Tibial artery (tissue), 4 donors: ENCODE measurements at regions not wholly inside any gene's neighbourhood (a gene's known extent, or its start where the extent isn't known, plus 50 kb on each side); places are given as distances from the start of the nearest gene placed in this dataset.

Source experiments
- DNase-seq, 2 donors: peaks; one replicate each; pipeline ENCODE4 v3.0.0-alpha.2; 2019
- H3K27ac ChIP-seq, 2 donors: fragments of 200-600 bp; sonication (generic) in 1 of 2; 1 replicate in 1 of 2; 2 replicates in 1 of 2; pipeline ENCODE4 v1.5.1; 2018 to 2019; ENCODE audit warnings: mild to moderate bottlenecking in 1 of 2
- H3K27me3 ChIP-seq, 2 donors: fragments of 200-600 bp; sonication (generic) in 1 of 2; one replicate each; pipeline versions ENCODE4 v1.5.1 to v1.6.0; 2016 to 2019
- H3K36me3 ChIP-seq, 3 donors: fragments of 200-600 bp; sonication (generic) in 2 of 3; one replicate each; pipeline ENCODE4 v1.5.1; 2016 to 2019; ENCODE audit warnings: mild to moderate bottlenecking in 2 of 3
- H3K4me1 ChIP-seq, 4 donors: fragments of 200-600 bp; sonication (generic) in 2 of 4; 1 replicate in 3 of 4; 2 replicates in 1 of 4; pipeline ENCODE4 v1.5.1; 2016 to 2019
- H3K4me3 ChIP-seq, 2 donors: fragments of 200-600 bp; sonication (generic) in 1 of 2; 1 replicate in 1 of 2; 2 replicates in 1 of 2; pipeline ENCODE4 v1.5.1; 2018 to 2019; ENCODE audit warnings: mild to moderate bottlenecking in 2 of 2
- H3K9me3 ChIP-seq, 3 donors: fragments of 200-600 bp; sonication (generic) in 1 of 3; one replicate each; pipeline ENCODE4 v1.5.1; 2016 to 2019
- intact Hi-C: fragments of 100-400 bp; cut with DNase I; formaldehyde crosslinking; loops from one replicate; pipeline ENCODE4 v1.15.0; 2023; ENCODE audit warnings: low total_unique reads
- TF ChIP-seq, protein P1 (sequence below), 2 experiments: fragments of 200-600 bp in 1 of 2; fragments of 450-650 bp in 1 of 2; IDR thresholded peaks; one replicate each; pipeline ENCODE4 v1.5.1; 2017 to 2019; ENCODE audit warnings: antibody characterized with exemption in 2 of 2, mild to moderate bottlenecking in 1 of 2, moderate library complexity in 1 of 2

DNA sequence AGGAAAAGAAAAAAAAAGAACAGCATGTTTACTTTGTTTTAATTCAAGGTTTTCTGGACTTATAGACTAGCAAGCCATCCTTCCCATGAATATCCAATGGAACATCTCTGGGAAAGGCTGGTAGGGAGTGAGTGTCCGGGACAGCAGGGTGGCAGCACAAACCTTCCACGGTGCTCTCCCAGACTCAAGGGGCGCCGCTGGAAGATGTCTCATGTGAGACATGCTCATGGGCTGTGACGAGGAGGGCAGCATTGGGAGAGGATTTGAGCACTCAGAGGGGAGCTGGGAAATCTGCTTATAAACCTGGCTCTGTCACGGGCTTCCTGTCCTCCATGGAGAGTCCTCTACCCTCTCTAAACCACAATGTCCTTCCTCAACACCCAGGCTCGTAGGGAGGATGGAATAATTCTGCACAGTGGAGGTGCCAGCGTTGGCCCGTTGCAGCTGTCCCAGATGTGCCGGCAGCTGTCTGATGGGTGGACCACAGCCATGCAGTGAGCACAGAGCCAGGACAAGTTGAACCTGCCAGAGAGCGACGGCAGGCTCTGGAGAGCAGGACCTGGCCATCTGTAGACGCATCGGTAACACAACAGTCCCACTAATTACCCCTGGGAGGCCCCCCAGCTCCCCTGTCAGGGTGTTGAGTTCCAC is 100.1 kb upstream of the IGSF21 start:
- H3K36me3 ChIP-seq = no peaks in the 10 kb centered on the region
- H3K4me3 ChIP-seq = no peak overlapping the region
- no peak for DNase-seq
- no peaks in the 10 kb centered on the region for H3K9me3 ChIP-seq
- intact Hi-C loops = no loop called here
- H3K27ac ChIP-seq = no peak overlapping the region
- H3K4me1 ChIP-seq = no peaks in the 10 kb centered on the region
- H3K27me3 ChIP-seq = peaks cover 0 to 85% of the 10 kb centered on the region in 2 donors
- TF ChIP-seq, protein P1, sequence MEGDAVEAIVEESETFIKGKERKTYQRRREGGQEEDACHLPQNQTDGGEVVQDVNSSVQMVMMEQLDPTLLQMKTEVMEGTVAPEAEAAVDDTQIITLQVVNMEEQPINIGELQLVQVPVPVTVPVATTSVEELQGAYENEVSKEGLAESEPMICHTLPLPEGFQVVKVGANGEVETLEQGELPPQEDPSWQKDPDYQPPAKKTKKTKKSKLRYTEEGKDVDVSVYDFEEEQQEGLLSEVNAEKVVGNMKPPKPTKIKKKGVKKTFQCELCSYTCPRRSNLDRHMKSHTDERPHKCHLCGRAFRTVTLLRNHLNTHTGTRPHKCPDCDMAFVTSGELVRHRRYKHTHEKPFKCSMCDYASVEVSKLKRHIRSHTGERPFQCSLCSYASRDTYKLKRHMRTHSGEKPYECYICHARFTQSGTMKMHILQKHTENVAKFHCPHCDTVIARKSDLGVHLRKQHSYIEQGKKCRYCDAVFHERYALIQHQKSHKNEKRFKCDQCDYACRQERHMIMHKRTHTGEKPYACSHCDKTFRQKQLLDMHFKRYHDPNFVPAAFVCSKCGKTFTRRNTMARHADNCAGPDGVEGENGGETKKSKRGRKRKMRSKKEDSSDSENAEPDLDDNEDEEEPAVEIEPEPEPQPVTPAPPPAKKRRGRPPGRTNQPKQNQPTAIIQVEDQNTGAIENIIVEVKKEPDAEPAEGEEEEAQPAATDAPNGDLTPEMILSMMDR (IDR thresholded peaks at IDR 0.05) = no peak

DNA sequence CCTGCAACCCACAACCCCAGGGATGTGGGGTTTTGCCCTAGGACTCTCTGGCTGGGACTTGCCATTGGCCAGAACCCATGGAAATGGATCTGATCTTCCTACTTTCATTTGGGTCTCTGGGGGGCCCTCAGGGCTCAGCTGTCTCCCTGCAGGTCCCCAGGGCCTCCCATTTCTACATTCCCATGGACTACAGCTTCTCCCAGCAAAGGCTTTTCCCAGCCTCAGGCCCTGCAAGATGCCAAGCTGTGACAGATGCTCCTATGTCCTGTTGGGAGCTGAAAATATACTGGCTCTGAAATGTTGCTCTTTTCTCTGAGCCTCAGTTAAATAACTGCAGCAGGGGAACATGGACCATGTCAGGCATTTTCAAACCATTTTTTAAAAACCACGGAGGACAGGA is 99.5 kb upstream of the IGSF21 start:
- Histone ChIP-seq H3K36me3 (no peaks in the 10 kb centered on the region), H3K4me3 (no peak overlapping the region), H3K9me3 (no peaks in the 10 kb centered on the region), H3K4me1 (no peaks in the 10 kb centered on the region), H3K27me3 (peaks cover 0 to 84% of the 10 kb centered on the region in 2 donors), H3K27ac (no peak overlapping the region)
- intact Hi-C loops = no loop called here
- TF ChIP-seq, protein P1 (IDR thresholded peaks at IDR 0.05) = no peak
- DNase-seq = no peak

DNA sequence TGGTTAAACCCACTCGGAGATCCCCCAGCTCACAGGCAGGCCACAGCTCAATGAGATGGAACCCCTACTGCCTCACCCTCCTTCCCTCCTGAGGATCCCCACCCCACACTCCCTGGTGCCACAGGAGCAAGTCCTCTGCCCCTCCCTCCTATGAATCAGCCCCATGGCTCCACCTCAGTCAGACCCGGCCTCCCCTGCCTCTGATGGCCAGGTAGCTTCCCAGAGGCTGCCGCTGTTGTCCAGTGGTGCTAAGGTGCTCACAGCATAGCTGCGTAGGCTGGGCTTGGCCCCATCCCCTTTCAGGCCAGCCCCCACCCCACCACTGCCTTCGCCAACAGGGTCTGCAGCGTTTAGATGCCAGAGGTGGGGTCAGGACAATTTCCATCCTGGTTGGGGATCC is 98.5 kb upstream of the IGSF21 start:
- TF ChIP-seq, protein P1 (IDR thresholded peaks at IDR 0.05) = no peak

DNA sequence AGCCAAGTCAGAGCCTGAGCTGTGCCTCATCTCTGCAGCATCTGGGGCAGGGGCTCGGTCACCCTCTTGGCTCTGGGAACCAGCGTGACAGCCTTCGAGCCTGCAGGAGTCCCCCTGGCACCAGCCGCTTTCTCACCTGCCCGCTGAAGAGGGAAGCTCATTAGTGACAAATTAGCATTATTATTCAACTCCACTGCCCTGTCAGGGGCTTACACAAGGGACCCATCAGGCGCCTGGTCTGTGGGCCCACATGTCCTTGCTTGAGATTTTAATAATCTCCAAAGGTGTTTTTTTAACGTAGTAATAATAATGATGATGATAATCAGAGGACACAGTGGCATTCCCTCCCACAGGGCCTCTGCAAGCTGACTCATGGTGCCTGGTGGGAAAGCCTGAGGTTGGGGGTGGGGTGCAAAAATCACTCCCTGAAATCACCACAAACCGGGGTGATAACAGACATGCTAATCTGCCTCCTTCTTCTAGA is 98.1 kb upstream of the IGSF21 start:
- no peak overlapping the region for H3K27ac ChIP-seq
- H3K4me3 ChIP-seq = no peak overlapping the region
- H3K9me3 ChIP-seq = no peaks in the 10 kb centered on the region
- no peaks in the 10 kb centered on the region for H3K4me1 ChIP-seq
- no peak for DNase-seq
- intact Hi-C loops = no loop called here
- TF ChIP-seq, protein P1 (IDR thresholded peaks at IDR 0.05) = no peak
- peaks cover 0 to 85% of the 10 kb centered on the region in 2 donors for H3K27me3 ChIP-seq
- H3K36me3 ChIP-seq = no peaks in the 10 kb centered on the region

More for the DNA sequence above, 98.5 kb upstream of the IGSF21 start:
- H3K36me3 ChIP-seq = no peaks in the 10 kb centered on the region
- no peaks in the 10 kb centered on the region for H3K9me3 ChIP-seq
- intact Hi-C loops = no loop called here
- H3K27ac ChIP-seq = no peak overlapping the region
- no peaks in the 10 kb centered on the region for H3K4me1 ChIP-seq
- DNase-seq = no peak
- no peak overlapping the region for H3K4me3 ChIP-seq
- peaks cover 0 to 85% of the 10 kb centered on the region in 2 donors for H3K27me3 ChIP-seq

DNA sequence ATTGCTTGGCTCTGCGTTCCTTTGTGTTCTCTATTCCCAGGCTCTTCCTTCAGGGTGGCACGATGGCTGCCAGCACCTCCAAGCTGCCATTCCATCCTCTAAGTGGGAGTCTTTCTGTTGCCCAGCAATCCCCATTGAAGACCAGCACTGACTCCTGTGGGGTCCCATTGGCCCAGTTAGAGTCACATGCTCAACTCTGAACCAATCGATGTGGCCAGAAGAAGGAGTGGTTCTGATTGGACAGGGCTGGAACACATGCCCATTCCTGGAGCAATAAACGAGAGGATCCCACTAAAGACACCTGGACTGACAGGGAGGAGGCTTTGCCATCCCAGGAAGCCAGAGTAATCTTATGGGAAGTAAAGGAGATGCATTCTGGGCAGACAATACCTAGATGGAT is 97.2 kb upstream of the IGSF21 start:
- Histone ChIP-seq H3K4me3 (no peak overlapping the region), H3K27me3 (peaks cover 0 to 83% of the 10 kb centered on the region in 2 donors), H3K27ac (no peak overlapping the region), H3K36me3 (no peaks in the 10 kb centered on the region), H3K4me1 (no peaks in the 10 kb centered on the region), H3K9me3 (no peaks in the 10 kb centered on the region)
- DNase-seq = no peak
- TF ChIP-seq, protein P1 (IDR thresholded peaks at IDR 0.05) = no peak
- intact Hi-C loops = no loop called here
